Hepatocyte (in vitro differentiated cells): ENCODE measurements at regions not wholly inside any gene's neighbourhood (a gene's known extent, or its start where the extent isn't known, plus 50 kb on each side); places are given as distances from the start of the nearest gene placed in this dataset.

Source experiments
- CTCF ChIP-seq: fragments of 200-600 bp; sonication (generic); IDR thresholded peaks from 2 replicates; pipeline ENCODE4 v1.5.1; 2016; ENCODE audit warnings: antibody characterized with exemption, mild to moderate bottlenecking; ENCODE audit not compliant: poor library complexity
- EZH2 ChIP-seq: fragments of 200-600 bp; sonication (generic); IDR thresholded peaks from 2 replicates; pipeline ENCODE4 v1.6.1; 2016; ENCODE audit warnings: antibody characterized with exemption, mild to moderate bottlenecking, borderline replicate concordance
- EZH2phosphoT487 ChIP-seq: fragments of 200-600 bp; sonication (generic); IDR thresholded peaks from one replicate; pipeline ENCODE4 v1.6.1; 2018; ENCODE audit warnings: antibody characterized with exemption, mild to moderate bottlenecking, low read depth, moderate library complexity; ENCODE audit not compliant: unreplicated experiment, severe bottlenecking

- no peak for TF ChIP-seq EZH2
- no peak for TF ChIP-seq CTCF
- no peak for TF ChIP-seq EZH2phosphoT487
Observed at GRCh38 chr14:75373133-75373532, 54.7 kb upstream of the JDP2 start.
